HEK293 (cell line): ENCODE measurements at regions not wholly inside any gene's neighbourhood (a gene's known extent, or its start where the extent isn't known, plus 50 kb on each side); places are given as distances from the start of the nearest gene placed in this dataset.

Source experiments
- CTCF ChIA-PET: fragments of 350-600 bp; formaldehyde crosslinking; extraction: SDS; loops from one replicate; lab custom pipeline; 2021; ENCODE audit warnings: antibody characterized with exemption; lab: Yijun Ruan, JAX
- POLR2A ChIA-PET: fragments of 300-600 bp; formaldehyde crosslinking; extraction: SDS; loops from one replicate; lab custom pipeline; 2020; ENCODE audit warnings: antibody characterized with exemption, inconsistent platforms; lab: Yijun Ruan, JAX
- H3K27ac ChIP-seq: fragments of 200-500 bp; sonication (Bioruptor generic); 2 replicates; pipeline ENCODE4 v1.5.1; 2014; ENCODE audit warnings: low read depth, low read length, control low read depth, inconsistent platforms; ENCODE audit errors: extremely low read depth
- H3K36me3 ChIP-seq, 2 experiments: fragments of 200-500 bp in 1 of 2; sonication (Bioruptor generic) in 1 of 2; 1 replicate in 1 of 2; 2 replicates in 1 of 2; pipeline ENCODE4 v1.5.1; 2014 to 2017; ENCODE audit warnings: inconsistent platforms in 2 of 2, low read length in 2 of 2; ENCODE audit not compliant: control insufficient read depth in 2 of 2, insufficient read depth in 1 of 2
- H3K4me1 ChIP-seq: fragments of 200-500 bp; sonication (Bioruptor generic); 2 replicates; pipeline ENCODE4 v1.5.1; 2014; ENCODE audit warnings: mild to moderate bottlenecking, low read length, inconsistent platforms; ENCODE audit not compliant: control insufficient read depth, insufficient read depth
- H3K4me3 ChIP-seq: 2 replicates; pipeline ENCODE4 v1.5.1; 2011; ENCODE audit warnings: low read depth, mild to moderate bottlenecking, control low read depth, low read length, moderate library complexity
- H3K9me3 ChIP-seq: fragments of 200-500 bp; sonication (Bioruptor generic); 2 replicates; pipeline ENCODE4 v1.5.1; 2014; ENCODE audit warnings: low read depth, low read length, inconsistent platforms; ENCODE audit not compliant: control insufficient read depth, insufficient read depth
- GLI4 ChIP-seq: fragments of 450-650 bp; formaldehyde crosslinking; IDR thresholded peaks from 2 replicates; pipeline ENCODE4 v1.5.1; 2016; ENCODE audit warnings: missing biosample characterization, missing genetic modification characterization
- HIC1 ChIP-seq: fragments of 450-650 bp; formaldehyde crosslinking; IDR thresholded peaks from 2 replicates; pipeline ENCODE4 v1.5.1; 2016; ENCODE audit warnings: missing biosample characterization, missing genetic modification characterization
- SCRT1 ChIP-seq: fragments of 450-650 bp; formaldehyde crosslinking; IDR thresholded peaks from 2 replicates; pipeline ENCODE4 v1.5.1; 2016; ENCODE audit warnings: missing biosample characterization, missing genetic modification characterization, borderline replicate concordance
- YY2 ChIP-seq: fragments of 450-650 bp; formaldehyde crosslinking; IDR thresholded peaks from 2 replicates; pipeline ENCODE4 v1.5.1; 2016; ENCODE audit warnings: missing biosample characterization, missing genetic modification characterization
- ZBTB17 ChIP-seq: fragments of 450-650 bp; formaldehyde crosslinking; IDR thresholded peaks from 2 replicates; pipeline ENCODE4 v1.5.1; 2016; ENCODE audit warnings: missing biosample characterization, missing genetic modification characterization
- ZFP41 ChIP-seq: fragments of 450-650 bp; formaldehyde crosslinking; IDR thresholded peaks from 2 replicates; pipeline ENCODE4 v1.5.1; 2016; ENCODE audit warnings: missing biosample characterization, missing genetic modification characterization, borderline replicate concordance
- ZIC2 ChIP-seq: fragments of 450-650 bp; formaldehyde crosslinking; IDR thresholded peaks from 2 replicates; pipeline ENCODE4 v1.5.1; 2016; ENCODE audit warnings: missing biosample characterization, missing genetic modification characterization
- ZNF146 ChIP-seq: fragments of 450-650 bp; formaldehyde crosslinking; IDR thresholded peaks from 2 replicates; pipeline ENCODE4 v1.5.1; 2016; ENCODE audit warnings: missing biosample characterization, missing genetic modification characterization
- ZNF174 ChIP-seq: fragments of 450-650 bp; formaldehyde crosslinking; IDR thresholded peaks from 2 replicates; pipeline ENCODE4 v1.5.0; 2017; ENCODE audit warnings: missing biosample characterization, mild to moderate bottlenecking, missing genetic modification characterization
- ZNF221 ChIP-seq: fragments of 450-650 bp; formaldehyde crosslinking; IDR thresholded peaks from 2 replicates; pipeline ENCODE4 v1.5.1; 2017; ENCODE audit warnings: missing biosample characterization, missing genetic modification characterization, borderline replicate concordance
- ZNF23 ChIP-seq: fragments of 450-650 bp; formaldehyde crosslinking; IDR thresholded peaks from 2 replicates; pipeline ENCODE4 v1.5.1; 2016; ENCODE audit warnings: missing biosample characterization, missing genetic modification characterization, borderline replicate concordance
- ZNF26 ChIP-seq: fragments of 450-650 bp; formaldehyde crosslinking; IDR thresholded peaks from 2 replicates; pipeline ENCODE4 v1.5.1; 2016; ENCODE audit warnings: missing biosample characterization, missing genetic modification characterization
- ZNF311 ChIP-seq: fragments of 450-650 bp; formaldehyde crosslinking; IDR thresholded peaks from 2 replicates; pipeline ENCODE4 v1.5.1; 2017; ENCODE audit warnings: missing biosample characterization, missing genetic modification characterization, borderline replicate concordance
- ZNF324 ChIP-seq: fragments of 450-650 bp; formaldehyde crosslinking; IDR thresholded peaks from 2 replicates; pipeline ENCODE4 v1.5.1; 2016; ENCODE audit warnings: missing biosample characterization, missing genetic modification characterization
- ZNF48 ChIP-seq: fragments of 450-650 bp; formaldehyde crosslinking; IDR thresholded peaks from 2 replicates; pipeline ENCODE4 v1.5.1; 2016; ENCODE audit warnings: missing biosample characterization, missing genetic modification characterization
- ZNF510 ChIP-seq: fragments of 450-650 bp; formaldehyde crosslinking; IDR thresholded peaks from 2 replicates; pipeline ENCODE4 v1.5.1; 2018; ENCODE audit warnings: mild to moderate bottlenecking, missing genetic modification characterization, missing biosample characterization; ENCODE audit not compliant: insufficient replicate concordance
- ZNF529 ChIP-seq: fragments of 450-650 bp; formaldehyde crosslinking; IDR thresholded peaks from 2 replicates; pipeline ENCODE4 v1.5.1; 2017; ENCODE audit warnings: missing genetic modification characterization, missing biosample characterization; ENCODE audit not compliant: insufficient replicate concordance
- ZNF549 ChIP-seq: fragments of 450-650 bp; IDR thresholded peaks from 2 replicates; pipeline ENCODE4 v1.5.1; 2018; ENCODE audit warnings: missing biosample characterization, missing genetic modification characterization, mild to moderate bottlenecking, inconsistent platforms, moderate library complexity
- ZNF610 ChIP-seq: fragments of 450-650 bp; formaldehyde crosslinking; IDR thresholded peaks from 2 replicates; pipeline ENCODE4 v1.5.1; 2016; ENCODE audit warnings: missing biosample characterization, missing genetic modification characterization, borderline replicate concordance
- ZNF621 ChIP-seq: fragments of 450-650 bp; formaldehyde crosslinking; IDR thresholded peaks from 2 replicates; pipeline ENCODE4 v1.5.1; 2017; ENCODE audit warnings: missing biosample characterization, missing genetic modification characterization
- ZNF701 ChIP-seq: fragments of 450-650 bp; formaldehyde crosslinking; IDR thresholded peaks from 2 replicates; pipeline ENCODE4 v1.5.1; 2016; ENCODE audit warnings: missing biosample characterization, missing genetic modification characterization
- ZNF76 ChIP-seq: fragments of 450-650 bp; formaldehyde crosslinking; IDR thresholded peaks from 2 replicates; pipeline ENCODE4; 2016; ENCODE audit warnings: low read depth, missing biosample characterization, missing genetic modification characterization, borderline replicate concordance
- ZNF777 ChIP-seq: fragments of 450-650 bp; formaldehyde crosslinking; IDR thresholded peaks from 2 replicates; pipeline ENCODE4 v1.5.1; 2017; ENCODE audit warnings: missing biosample characterization, missing genetic modification characterization, borderline replicate concordance
- ZNF791 ChIP-seq: fragments of 450-650 bp; formaldehyde crosslinking; IDR thresholded peaks from 2 replicates; pipeline ENCODE4 v1.5.1; 2016; ENCODE audit warnings: missing biosample characterization, missing genetic modification characterization

GRCh38 chr5:125093776-125094175, 347.3 kb upstream of the ZNF608 start:
- no peak for TF ChIP-seq ZNF701
- no peak for TF ChIP-seq ZNF510 (tag by site-specific recombination)
- TF ChIP-seq ZNF529 (tag by site-specific recombination), result no peak
- TF ChIP-seq GLI4 (tag by site-specific recombination), result no peak
- TF ChIP-seq ZNF777, result no peak
- no peak for TF ChIP-seq ZFP41 (tag by site-specific recombination)
- no peak for TF ChIP-seq ZNF791 (tag by site-specific recombination)
- TF ChIP-seq ZNF324 (tag by site-specific recombination), result no peak
- TF ChIP-seq, all 188 proteins: peak for 0
- no peaks in the 10 kb centered on the region for H3K4me1 ChIP-seq
- H3K27ac ChIP-seq, result no peak overlapping the region
- POLR2A ChIA-PET, result no interaction called here
- no peaks in the 10 kb centered on the region for H3K36me3 ChIP-seq
- H3K4me3 ChIP-seq, result no peak overlapping the region
- H3K9me3 ChIP-seq, result no peaks in the 10 kb centered on the region; the same call in 1 of the 2 replicates
- CTCF ChIA-PET, result interaction anchor here (0.7 kb wide), 1 partner anchor 981 kb away, joined by 3 read pairs; no protein-coding TSS in a partner anchor

- no peak for TF ChIP-seq ZNF48 (tag by site-specific recombination)
- TF ChIP-seq ZNF311 (tag by site-specific recombination), result no peak
- TF ChIP-seq ZNF549 (tag by site-specific recombination), result no peak
- no peak for TF ChIP-seq ZNF621 (tag by site-specific recombination)
- TF ChIP-seq ZNF23, result no peak
- TF ChIP-seq ZNF146 (tag by site-specific recombination), result no peak
- TF ChIP-seq ZNF26 (tag by site-specific recombination), result no peak
- TF ChIP-seq SCRT1 (tag by site-specific recombination), result no peak
- TF ChIP-seq ZBTB17 (tag by site-specific recombination), result no peak
- TF ChIP-seq ZNF610 (tag by site-specific recombination), result no peak
- TF ChIP-seq YY2 (tag by site-specific recombination), result no peak
- no peak for TF ChIP-seq GLI4 (tag by site-specific recombination)
- TF ChIP-seq ZIC2 (tag by site-specific recombination), result no peak
- TF ChIP-seq ZNF221 (tag by site-specific recombination), result no peak
- TF ChIP-seq HIC1, result no peak
- TF ChIP-seq ZNF174 (tag by site-specific recombination), result no peak
- TF ChIP-seq ZNF324 (tag by site-specific recombination), result no peak
- no peak for TF ChIP-seq ZNF76 (tag by site-specific recombination)
- Histone ChIP-seq H3K4me3 (no peak overlapping the region), H3K27ac (no peak overlapping the region), H3K36me3 (no peaks in the 10 kb centered on the region), H3K9me3 (no peaks in the 10 kb centered on the region), H3K4me1 (no peaks in the 10 kb centered on the region)
- POLR2A ChIA-PET, result no interaction called here
- CTCF ChIA-PET, result no interaction called here
These were observed 353.9 kb upstream of the ZNF608 start for GRCh38 chr5:125100342-125100741.
